SK-N-SH (cell line): ENCODE measurements at regions not wholly inside any gene's neighbourhood (a gene's known extent, or its start where the extent isn't known, plus 50 kb on each side); places are given as distances from the start of the nearest gene placed in this dataset.

ENCODE experiments used
- CTCF ChIA-PET: fragments of 300-600, 350-600 bp; formaldehyde crosslinking; extraction: SDS; loops from one replicate; lab custom pipeline; 2021; lab: Yijun Ruan, JAX
- POLR2A ChIA-PET: fragments of 350-600 bp; sonication (Branson Sonifier 250); formaldehyde crosslinking; extraction: SDS; loops from one replicate; lab custom pipeline; 2020; ENCODE audit warnings: antibody characterized with exemption, inconsistent platforms; lab: Yijun Ruan, JAX
- DNase-seq: peaks from one replicate; pipeline ENCODE4 v3.0.0; 2012
- H2AFZ ChIP-seq: fragments of 200-600 bp; sonication (generic); 2 replicates; pipeline ENCODE4 v1.8.1; 2016; ENCODE audit warnings: antibody characterized with exemption, mild to moderate bottlenecking, low read depth
- H3F3A ChIP-seq: fragments of 200-600 bp; sonication (generic); replicated peaks from 2 replicates; pipeline ENCODE3; 2016; ENCODE audit warnings: antibody characterized with exemption, mild to moderate bottlenecking; ENCODE audit not compliant: insufficient read depth
- H3K27ac ChIP-seq, 2 experiments: fragments of 200-500 bp in 1 of 2; fragments of 200-600 bp in 1 of 2; sonication (Bioruptor generic) in 1 of 2; sonication (generic), shearing (Covaris generic) in 1 of 2; 2 replicates each; pipeline versions ENCODE4 v1.5.1 to v1.6.1; 2014 to 2016; ENCODE audit warnings: low read depth in 2 of 2, inconsistent platforms in 1 of 2, low read length in 1 of 2, mild to moderate bottlenecking in 1 of 2, mixed read lengths in 1 of 2
- H3K27me3 ChIP-seq: fragments of 200-600 bp; sonication (generic), shearing (Covaris generic); 2 replicates; pipeline ENCODE4 v1.6.1; 2016; ENCODE audit warnings: mixed run types; ENCODE audit not compliant: insufficient read depth
- H3K36me3 ChIP-seq, 2 experiments: fragments of 200-500 bp in 1 of 2; fragments of 200-600 bp in 1 of 2; sonication (Bioruptor generic) in 1 of 2; sonication (generic) in 1 of 2; replicated peaks in 1 of 2; 2 replicates each; pipeline versions ENCODE3 to v1.5.1; 2014 to 2016; ENCODE audit warnings: low read length in 1 of 2, mild to moderate bottlenecking in 1 of 2; ENCODE audit not compliant: insufficient read depth in 2 of 2, control insufficient read depth in 1 of 2
- H3K4me1 ChIP-seq, 2 experiments: fragments of 200-500 bp in 1 of 2; fragments of 200-600 bp in 1 of 2; sonication (Bioruptor generic) in 1 of 2; sonication (generic), shearing (Covaris generic) in 1 of 2; 2 replicates each; pipeline versions ENCODE4 v1.5.1 to v1.6.1; 2014 to 2016; ENCODE audit warnings: low read depth in 1 of 2, low read length in 1 of 2, mixed run types in 1 of 2; ENCODE audit not compliant: insufficient read depth in 2 of 2, control insufficient read depth in 1 of 2
- H3K4me2 ChIP-seq: fragments of 200-600 bp; sonication (generic), shearing (Covaris generic); 2 replicates; pipeline ENCODE4 v1.6.1; 2017; ENCODE audit warnings: mixed run types
- H3K4me3 ChIP-seq, 2 experiments: fragments of 200-500 bp in 1 of 2; fragments of 200-600 bp in 1 of 2; sonication (Bioruptor generic) in 1 of 2; sonication (generic), shearing (Covaris generic) in 1 of 2; 2 replicates each; pipeline versions ENCODE4 v1.5.1 to v1.8.1; 2014 to 2016; ENCODE audit warnings: low read depth in 2 of 2, inconsistent platforms in 1 of 2, low read length in 1 of 2, mild to moderate bottlenecking in 1 of 2, mixed read lengths in 1 of 2, moderate library complexity in 1 of 2
- H3K79me2 ChIP-seq: fragments of 200-600 bp; sonication (generic); 2 replicates; pipeline ENCODE4 v1.8.1; 2017; ENCODE audit warnings: mild to moderate bottlenecking; ENCODE audit not compliant: insufficient read depth
- H3K9ac ChIP-seq: fragments of 200-600 bp; sonication (generic); 2 replicates; pipeline ENCODE4 v1.6.1; 2017; ENCODE audit warnings: mixed run types
- H3K9me2 ChIP-seq: fragments of 200-600 bp; sonication (generic); 2 replicates; pipeline ENCODE4 v1.6.1; 2017; ENCODE audit warnings: mixed run types
- H3K9me3 ChIP-seq: fragments of 200-600 bp; sonication (generic); 2 replicates; pipeline ENCODE4 v1.6.1; 2017; ENCODE audit warnings: mixed run types, mild to moderate bottlenecking, moderate library complexity
- H4K20me1 ChIP-seq: fragments of 200-600 bp; sonication (generic); 2 replicates; pipeline ENCODE4 v1.6.1; 2017; ENCODE audit warnings: mild to moderate bottlenecking, mixed run types; ENCODE audit not compliant: insufficient read depth
- ELF1 ChIP-seq: IDR thresholded peaks from 2 replicates; pipeline ENCODE4 v1.4.0; 2012
- FOSL2 ChIP-seq: IDR thresholded peaks from 2 replicates; pipeline ENCODE4 v1.4.0; 2012; ENCODE audit warnings: low read depth, mild to moderate bottlenecking, moderate library complexity, borderline replicate concordance
- FOXJ3 ChIP-seq: sonication (generic); formaldehyde crosslinking; IDR thresholded peaks from 2 replicates; pipeline ENCODE4 v1.5.1; 2020; ENCODE audit warnings: mild to moderate bottlenecking, missing genetic modification reagents
- FOXM1 ChIP-seq: IDR thresholded peaks from 2 replicates; pipeline ENCODE4 v1.4.0; 2012; ENCODE audit warnings: low read depth, mild to moderate bottlenecking
- JUND ChIP-seq: IDR thresholded peaks from 2 replicates; pipeline ENCODE4 v1.4.0; 2012
- PBX3 ChIP-seq: IDR thresholded peaks from 2 replicates; pipeline ENCODE4; 2012
- POLR2AphosphoS5 ChIP-seq: IDR thresholded peaks from 2 replicates; pipeline ENCODE4 v1.6.1; 2012; ENCODE audit warnings: low read depth, low read length
- RCOR1 ChIP-seq: fragments of 150-350 bp; IDR thresholded peaks from 2 replicates; pipeline ENCODE4 v1.6.1; 2017; ENCODE audit warnings: antibody characterized with exemption, low read length
- REST ChIP-seq: IDR thresholded peaks from 2 replicates; pipeline ENCODE4 v1.6.1; 2012; ENCODE audit warnings: mild to moderate bottlenecking, low read depth, low read length, moderate library complexity
- RXRA ChIP-seq: IDR thresholded peaks from 2 replicates; pipeline ENCODE4 v1.4.0; 2012; ENCODE audit warnings: low read depth, mild to moderate bottlenecking, borderline replicate concordance
- TAF1 ChIP-seq: IDR thresholded peaks from 2 replicates; pipeline ENCODE4 v1.6.1; 2012; ENCODE audit warnings: low read depth, mild to moderate bottlenecking, low read length, moderate library complexity, borderline replicate concordance
- USF2 ChIP-seq: fragments of 150-350 bp; IDR thresholded peaks from 2 replicates; pipeline ENCODE4 v1.6.1; 2017; ENCODE audit warnings: antibody characterized with exemption, low read length, low read depth, borderline replicate concordance
- WGBS: methylation state at CpG from one replicate; pipeline ENCODE4 v1.1.6; 2017; ENCODE audit warnings: low lambda C conversion rate; 5-methylcytosine and 5-hydroxymethylcytosine counted together

GRCh38 chr16:86353148-86353547 lies 157.2 kb upstream of the FOXF1 start:
- Histone ChIP-seq H3K9ac (no peak overlapping the region), H4K20me1 (no peaks in the 10 kb centered on the region), H3K4me3 (no peak overlapping the region), H2AFZ (no peak overlapping the region), H3K9me3 (no peaks in the 10 kb centered on the region), H3K27ac (no peak overlapping the region), H3K9me2 (no peaks in the 10 kb centered on the region), H3K27me3 (no peaks in the 10 kb centered on the region), H3K4me2 (no peak overlapping the region), H3K79me2 (no peaks in the 10 kb centered on the region), H3K36me3 (no peaks in the 10 kb centered on the region), H3K4me1 (no peaks in the 10 kb centered on the region), H3F3A (no peaks in the 10 kb centered on the region)
- TF ChIP-seq FOXJ3 (CRISPR knock-in tag) (no peak), JUND (no peak), FOSL2 (no peak), FOXM1 (no peak), POLR2AphosphoS5 (no peak), REST (no peak), USF2 (no peak), PBX3 (no peak), RCOR1 (no peak)
- whole genome bisulfite sequencing, result 58% methylated on average over 11 of the region's 11 CpGs
- ChIA-PET CTCF (no interaction called here), POLR2A (no interaction called here)
- DNase-seq, result no peak

- Histone ChIP-seq H3K27ac (no peak overlapping the region), H3K4me2 (no peak overlapping the region), H3K4me3 (no peak overlapping the region), H4K20me1 (no peaks in the 10 kb centered on the region), H3K9ac (no peak overlapping the region), H2AFZ (no peak overlapping the region), H3K9me2 (no peaks in the 10 kb centered on the region), H3K79me2 (no peaks in the 10 kb centered on the region), H3K4me1 (no peaks in the 10 kb centered on the region), H3K27me3 (peaks cover 4% of the 10 kb centered on the region; the same call in 1 of the 2 replicates), H3K36me3 (no peaks in the 10 kb centered on the region), H3K9me3 (no peaks in the 10 kb centered on the region), H3F3A (no peaks in the 10 kb centered on the region)
- ChIA-PET POLR2A (no interaction called here), CTCF (no interaction called here)
- TF ChIP-seq PBX3 (no peak), USF2 (no peak), RXRA (no peak), RCOR1 (no peak), ELF1 (no peak), FOXJ3 (CRISPR knock-in tag) (no peak), TAF1 (no peak), FOXM1 (no peak)
- WGBS, result 69% methylated on average over 8 of the region's 9 CpGs
- no peak for DNase-seq
These were observed 156.4 kb upstream of the FOXF1 start for GRCh38 chr16:86353948-86354347.
